PFSK-1 (cell line): ENCODE measurements at regions not wholly inside any gene's neighbourhood (a gene's known extent, or its start where the extent isn't known, plus 50 kb on each side); places are given as distances from the start of the nearest gene placed in this dataset.

Experiments
- FOXP2 ChIP-seq: optimal IDR thresholded peaks from 2 replicates; pipeline ENCODE3; 2011; ENCODE audit warnings: borderline replicate concordance, control low read depth, inconsistent platforms; ENCODE audit not compliant: insufficient read depth; ENCODE audit errors: extremely low read length, extremely low read depth
- POLR2AphosphoS5 ChIP-seq: IDR thresholded peaks from 2 replicates; pipeline ENCODE4 v1.6.1; 2012; ENCODE audit warnings: low read depth, mild to moderate bottlenecking, control low read depth, low read length, moderate library complexity
- SIN3A ChIP-seq: IDR thresholded peaks from 2 replicates; pipeline ENCODE4 v1.6.1; 2012; ENCODE audit warnings: mild to moderate bottlenecking, low read length, moderate library complexity, borderline replicate concordance; ENCODE audit not compliant: insufficient read depth
- TAF1 ChIP-seq: IDR thresholded peaks from 2 replicates; pipeline ENCODE4 v1.6.1; 2012; ENCODE audit warnings: low read length, control low read depth, borderline replicate concordance; ENCODE audit not compliant: insufficient read depth
- TF ChIP-seq, protein P1 (sequence below), 2 experiments: IDR thresholded peaks; 2 replicates each; pipeline versions ENCODE4 v1.6.1 to v1.8.0; 2011 to 2012; ENCODE audit warnings: low read depth in 2 of 2, low read length in 2 of 2, control low read depth in 1 of 2, inconsistent platforms in 1 of 2, mild to moderate bottlenecking in 1 of 2, moderate library complexity in 1 of 2; ENCODE audit not compliant: insufficient read depth in 1 of 2

DNA sequence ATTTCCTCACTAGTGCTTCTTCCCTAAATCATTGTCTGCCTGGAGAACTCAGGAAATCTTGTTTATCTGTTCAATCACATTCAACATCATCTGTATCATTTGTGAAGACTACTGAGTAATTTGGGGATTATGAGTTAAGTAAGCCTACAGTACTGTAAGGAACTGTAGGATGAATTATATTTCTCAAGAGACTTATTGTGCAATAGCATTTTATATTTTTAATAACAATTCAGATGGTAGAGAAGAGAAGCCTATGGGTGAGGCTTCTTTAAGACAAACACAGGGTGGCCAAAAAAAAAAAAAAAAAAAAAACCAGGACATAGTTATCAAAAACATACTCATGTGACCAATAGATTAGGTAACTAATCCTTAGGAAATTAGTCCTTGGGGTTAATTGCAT is 282.7 kb downstream of the FAM181B start:
- TF ChIP-seq SIN3A (no peak), POLR2AphosphoS5 (no peak), TAF1 (no peak), FOXP2 (no peak)
- TF ChIP-seq, protein P1, sequence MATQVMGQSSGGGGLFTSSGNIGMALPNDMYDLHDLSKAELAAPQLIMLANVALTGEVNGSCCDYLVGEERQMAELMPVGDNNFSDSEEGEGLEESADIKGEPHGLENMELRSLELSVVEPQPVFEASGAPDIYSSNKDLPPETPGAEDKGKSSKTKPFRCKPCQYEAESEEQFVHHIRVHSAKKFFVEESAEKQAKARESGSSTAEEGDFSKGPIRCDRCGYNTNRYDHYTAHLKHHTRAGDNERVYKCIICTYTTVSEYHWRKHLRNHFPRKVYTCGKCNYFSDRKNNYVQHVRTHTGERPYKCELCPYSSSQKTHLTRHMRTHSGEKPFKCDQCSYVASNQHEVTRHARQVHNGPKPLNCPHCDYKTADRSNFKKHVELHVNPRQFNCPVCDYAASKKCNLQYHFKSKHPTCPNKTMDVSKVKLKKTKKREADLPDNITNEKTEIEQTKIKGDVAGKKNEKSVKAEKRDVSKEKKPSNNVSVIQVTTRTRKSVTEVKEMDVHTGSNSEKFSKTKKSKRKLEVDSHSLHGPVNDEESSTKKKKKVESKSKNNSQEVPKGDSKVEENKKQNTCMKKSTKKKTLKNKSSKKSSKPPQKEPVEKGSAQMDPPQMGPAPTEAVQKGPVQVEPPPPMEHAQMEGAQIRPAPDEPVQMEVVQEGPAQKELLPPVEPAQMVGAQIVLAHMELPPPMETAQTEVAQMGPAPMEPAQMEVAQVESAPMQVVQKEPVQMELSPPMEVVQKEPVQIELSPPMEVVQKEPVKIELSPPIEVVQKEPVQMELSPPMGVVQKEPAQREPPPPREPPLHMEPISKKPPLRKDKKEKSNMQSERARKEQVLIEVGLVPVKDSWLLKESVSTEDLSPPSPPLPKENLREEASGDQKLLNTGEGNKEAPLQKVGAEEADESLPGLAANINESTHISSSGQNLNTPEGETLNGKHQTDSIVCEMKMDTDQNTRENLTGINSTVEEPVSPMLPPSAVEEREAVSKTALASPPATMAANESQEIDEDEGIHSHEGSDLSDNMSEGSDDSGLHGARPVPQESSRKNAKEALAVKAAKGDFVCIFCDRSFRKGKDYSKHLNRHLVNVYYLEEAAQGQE (IDR thresholded peaks at IDR 0.05; ENCODE audit: insufficient read depth in 1 of 2, low read depth in 2 of 2, low read length in 2 of 2) = no peak

DNA sequence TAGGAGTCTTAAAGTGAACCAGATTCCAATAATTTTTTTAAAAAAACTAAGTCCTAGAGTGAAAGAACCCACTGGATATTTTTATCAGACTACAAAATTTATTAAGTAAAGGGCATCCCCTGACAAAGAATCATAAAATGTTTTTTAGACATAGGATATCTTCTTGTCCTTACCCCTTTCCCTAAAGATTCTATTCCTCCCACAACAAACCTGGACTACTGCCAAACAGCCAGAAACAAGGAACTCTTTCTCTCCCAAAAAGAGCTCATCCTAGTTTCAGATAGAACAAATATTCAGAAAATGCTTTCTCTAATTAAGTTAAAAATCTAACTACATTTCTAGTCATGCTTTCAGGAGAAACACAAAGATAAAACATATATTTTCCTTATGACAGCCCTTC is 327.1 kb downstream of the FAM181B start:
- no peak for TF ChIP-seq POLR2AphosphoS5
- TF ChIP-seq, protein P1 (IDR thresholded peaks at IDR 0.05; ENCODE audit: insufficient read depth in 1 of 2, low read depth in 2 of 2, low read length in 2 of 2) = no peak
- TF ChIP-seq SIN3A = no peak
- no peak for TF ChIP-seq TAF1
- no peak for TF ChIP-seq FOXP2

DNA sequence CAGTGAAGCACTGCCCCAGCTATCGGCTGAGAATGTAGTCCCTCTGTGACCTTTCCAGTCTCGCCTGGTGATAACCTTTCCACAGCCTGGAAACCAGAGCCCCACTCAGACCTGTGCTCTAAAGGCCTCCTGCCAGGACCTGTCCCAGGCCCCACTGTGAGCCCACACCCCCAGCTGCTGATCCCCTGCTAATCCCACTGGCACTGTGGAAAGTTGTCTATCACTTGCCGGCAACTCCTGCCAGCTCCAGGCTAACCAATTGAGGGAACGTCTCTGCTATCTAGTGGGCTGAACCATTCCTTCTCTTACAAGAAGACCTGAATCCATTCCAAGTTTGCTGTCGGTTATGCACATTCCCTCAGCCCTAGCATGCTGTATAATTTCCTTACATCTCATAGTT is 328.2 kb downstream of the FAM181B start:
- TF ChIP-seq POLR2AphosphoS5 (no peak), TAF1 (no peak), SIN3A (no peak)

DNA sequence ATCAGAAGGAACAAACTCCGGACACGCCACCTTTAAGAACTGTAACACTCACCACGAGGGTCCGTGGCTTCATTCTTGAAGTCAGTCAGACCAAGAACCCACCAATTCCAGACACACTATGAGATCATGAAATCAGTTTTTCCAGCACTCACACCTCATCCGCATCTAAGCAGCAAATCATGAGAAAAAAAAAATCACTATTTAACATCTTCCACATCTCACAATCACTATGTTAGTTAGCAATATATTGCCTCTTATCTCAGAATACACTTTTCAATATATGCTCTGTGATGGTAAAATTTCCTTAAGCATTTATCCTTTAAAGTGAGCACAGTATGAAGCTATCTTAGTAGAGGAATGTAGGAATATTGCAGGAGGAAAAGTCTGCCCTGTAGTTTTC is 328.7 kb downstream of the FAM181B start:
- TF ChIP-seq FOXP2 (no peak), POLR2AphosphoS5 (no peak), TAF1 (no peak), SIN3A (no peak)
- TF ChIP-seq, protein P1 (IDR thresholded peaks at IDR 0.05; ENCODE audit: insufficient read depth in 1 of 2, low read depth in 2 of 2, low read length in 2 of 2) = no peak

DNA sequence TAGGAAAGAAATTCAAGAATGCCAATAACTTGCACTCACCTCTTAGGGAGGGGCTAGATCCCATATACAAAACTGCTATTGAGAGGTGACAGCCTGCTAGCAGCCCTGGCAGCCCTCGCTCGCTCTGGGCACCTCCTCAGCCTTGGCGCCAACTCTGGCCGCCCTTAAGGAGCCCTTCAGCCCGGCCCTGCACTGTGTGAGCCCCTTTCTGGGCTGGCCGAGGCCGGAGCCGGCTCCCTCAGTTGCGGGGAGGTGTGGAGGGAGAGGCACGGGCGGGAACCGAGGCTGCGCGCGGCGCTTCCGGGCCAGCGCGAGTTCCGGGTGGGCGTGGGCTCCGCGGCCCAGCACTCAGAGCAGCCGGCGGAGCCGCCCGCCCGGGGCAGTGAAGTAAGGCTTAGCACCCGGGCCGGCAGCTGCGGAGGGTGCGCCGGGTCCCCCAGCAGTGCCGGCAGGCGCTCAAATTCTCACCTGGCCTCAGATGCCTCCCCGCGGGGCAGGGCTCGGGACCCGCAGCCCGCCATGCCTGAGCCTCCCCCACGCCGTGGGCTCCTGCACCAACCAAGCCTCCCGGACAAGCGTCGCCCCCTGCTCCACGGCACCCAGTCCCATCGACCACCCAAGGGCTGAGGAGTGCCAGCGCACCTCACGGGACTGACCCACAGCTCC is 329.9 kb downstream of the FAM181B start:
- no peak for TF ChIP-seq POLR2AphosphoS5
- TF ChIP-seq, protein P1 (IDR thresholded peaks at IDR 0.05; ENCODE audit: insufficient read depth in 1 of 2, low read depth in 2 of 2, low read length in 2 of 2) = no peak

DNA sequence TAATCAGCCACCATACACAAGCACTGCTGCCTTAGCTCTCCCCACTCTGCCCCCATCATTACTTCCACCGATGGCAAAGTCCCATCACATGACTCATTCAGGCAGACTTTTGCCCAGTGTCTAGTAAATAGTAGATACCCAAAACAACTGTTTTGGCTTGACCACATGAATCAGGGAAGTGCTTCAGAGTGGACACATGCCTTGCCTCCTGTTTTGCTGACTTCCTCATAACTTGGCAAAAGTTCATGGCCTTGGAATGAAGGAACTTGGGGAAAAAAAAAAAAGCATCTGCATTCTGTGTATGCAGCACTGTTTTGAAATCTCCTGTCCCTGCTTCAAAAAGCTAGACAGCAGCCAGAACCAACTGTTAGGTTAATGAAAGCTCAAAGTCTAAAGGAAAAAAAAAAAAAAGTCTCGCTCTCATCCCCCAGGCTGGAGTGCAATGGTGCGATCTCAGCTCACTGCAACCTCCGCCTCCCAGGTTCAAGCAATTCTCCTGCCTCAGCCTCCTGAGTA is 335.3 kb downstream of the FAM181B start:
- TF ChIP-seq POLR2AphosphoS5 = no peak
- no peak for TF ChIP-seq TAF1
- TF ChIP-seq, protein P1 (IDR thresholded peaks at IDR 0.05; ENCODE audit: insufficient read depth in 1 of 2, low read depth in 2 of 2, low read length in 2 of 2) = no peak
- no peak for TF ChIP-seq FOXP2
- no peak for TF ChIP-seq SIN3A
